ENCODE measurements at regions not wholly inside any gene's neighbourhood (a gene's known extent, or its start where the extent isn't known, plus 50 kb on each side); places are given as distances from the start of the nearest gene placed in this dataset.
"Not testable (repeated sequence)": the region's sequence is repeated elsewhere in the genome, so short reads cannot be mapped to it uniquely, and the experiment has no call there.

GRCh38 chr10:85045046-85045445 is 716.7 kb downstream of the CCSER2 start:
- DNase-seq, result no peak

- no peak for DNase-seq
These were observed 718.9 kb downstream of the CCSER2 start for GRCh38 chr10:85047170-85047834.

DNA sequence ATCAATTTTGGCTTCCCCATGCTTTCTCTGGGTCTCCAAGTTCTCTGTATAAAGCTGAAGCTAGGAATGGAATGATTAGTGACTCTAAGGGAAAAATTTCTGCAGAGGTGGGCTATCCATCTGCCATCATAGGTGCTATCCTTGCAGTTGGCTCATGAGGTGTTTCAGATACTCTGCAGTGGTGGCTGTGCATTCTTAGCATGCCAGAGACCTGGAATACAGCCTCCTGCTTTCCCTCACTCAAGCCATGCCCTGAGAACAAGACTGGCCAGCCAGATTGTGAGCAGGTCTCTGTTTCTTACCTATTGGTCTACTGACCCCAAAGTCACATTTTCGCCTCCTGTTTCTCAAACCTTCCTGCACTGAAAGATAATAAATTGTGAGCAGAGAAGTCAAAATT is 719.6 kb downstream of the CCSER2 start:
- DNase-seq, result no peak

DNA sequence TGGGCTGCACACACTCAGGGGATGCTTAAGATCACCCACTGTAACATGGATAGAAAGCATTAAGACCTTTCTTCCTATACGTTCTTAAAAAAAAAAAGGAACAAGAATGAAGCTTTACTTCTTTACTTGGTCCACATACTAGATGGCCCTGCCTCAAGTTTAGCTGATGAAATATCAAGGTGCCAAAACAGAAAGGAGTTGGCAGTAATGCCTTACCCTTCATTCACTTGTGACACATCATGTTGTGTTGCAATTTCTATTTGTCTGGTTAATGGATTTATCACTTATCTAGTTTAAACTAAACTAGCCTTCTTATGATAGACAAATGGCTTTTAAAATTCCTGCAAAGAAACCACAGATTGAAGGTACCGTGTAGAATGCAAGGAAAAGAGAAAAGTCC is 720.3 kb downstream of the CCSER2 start:
- DNase-seq, result no peak

DNA sequence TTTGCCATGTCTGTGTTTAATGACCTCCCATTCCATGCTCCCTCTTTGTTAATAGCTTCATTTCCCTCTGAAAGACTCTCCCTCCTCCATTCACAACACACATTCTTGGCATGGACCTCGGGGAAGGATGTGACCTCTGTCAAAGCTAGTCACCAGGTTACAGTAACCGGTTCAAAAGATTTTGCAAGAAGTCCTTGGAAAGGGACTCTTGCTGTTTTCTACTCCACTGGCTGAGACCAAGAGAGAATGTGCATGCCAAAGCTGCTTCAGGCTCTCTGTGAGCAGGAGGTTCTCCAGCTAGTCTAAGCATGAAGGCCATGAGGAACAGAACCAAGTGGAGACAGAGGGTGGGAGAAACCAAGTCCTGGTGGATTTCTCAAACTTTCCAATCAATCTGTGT is 732.6 kb downstream of the CCSER2 start:
- no peak for DNase-seq

- DNase-seq, result no peak
These were observed 733.0 kb downstream of the CCSER2 start for GRCh38 chr10:85061401-85061800.

DNA sequence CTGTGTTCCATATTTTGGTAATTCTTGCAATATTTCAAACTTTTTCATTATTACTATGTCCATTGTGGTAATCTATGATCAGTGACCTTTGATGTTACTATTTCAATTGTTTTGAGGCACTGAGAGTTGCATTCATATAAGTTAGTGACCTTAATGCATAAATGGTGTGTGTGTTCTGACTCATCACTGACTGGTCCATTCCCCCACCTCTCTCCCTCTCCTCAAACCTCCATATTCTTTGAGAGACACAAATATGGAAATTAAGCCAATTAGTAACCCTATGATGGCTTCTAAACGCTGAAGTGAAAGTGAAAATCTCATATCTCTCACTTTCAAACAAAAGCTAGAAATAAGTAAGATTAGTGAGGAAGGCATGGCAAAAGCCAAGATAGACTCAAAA is 739.6 kb downstream of the CCSER2 start:
- DNase-seq, result no peak

DNA sequence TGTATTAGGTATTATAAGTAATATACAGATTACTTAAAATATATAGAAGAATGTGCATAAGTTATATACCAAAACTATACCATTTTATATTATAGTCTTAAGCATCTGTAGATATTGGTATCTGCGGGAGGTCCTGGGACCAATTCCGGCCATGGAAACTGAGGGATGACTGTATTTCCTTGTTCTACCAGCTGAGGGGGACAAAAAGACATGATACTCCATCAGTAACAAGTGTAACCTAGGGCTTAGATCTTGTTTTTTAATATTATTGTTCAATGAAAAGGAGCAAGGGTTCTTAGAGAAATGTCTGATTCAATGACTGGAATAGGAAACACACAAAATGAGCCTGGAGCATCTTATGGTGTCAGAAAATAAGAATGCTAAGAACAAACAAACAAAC is 752.5 kb downstream of the CCSER2 start:
- no peak for DNase-seq

DNA sequence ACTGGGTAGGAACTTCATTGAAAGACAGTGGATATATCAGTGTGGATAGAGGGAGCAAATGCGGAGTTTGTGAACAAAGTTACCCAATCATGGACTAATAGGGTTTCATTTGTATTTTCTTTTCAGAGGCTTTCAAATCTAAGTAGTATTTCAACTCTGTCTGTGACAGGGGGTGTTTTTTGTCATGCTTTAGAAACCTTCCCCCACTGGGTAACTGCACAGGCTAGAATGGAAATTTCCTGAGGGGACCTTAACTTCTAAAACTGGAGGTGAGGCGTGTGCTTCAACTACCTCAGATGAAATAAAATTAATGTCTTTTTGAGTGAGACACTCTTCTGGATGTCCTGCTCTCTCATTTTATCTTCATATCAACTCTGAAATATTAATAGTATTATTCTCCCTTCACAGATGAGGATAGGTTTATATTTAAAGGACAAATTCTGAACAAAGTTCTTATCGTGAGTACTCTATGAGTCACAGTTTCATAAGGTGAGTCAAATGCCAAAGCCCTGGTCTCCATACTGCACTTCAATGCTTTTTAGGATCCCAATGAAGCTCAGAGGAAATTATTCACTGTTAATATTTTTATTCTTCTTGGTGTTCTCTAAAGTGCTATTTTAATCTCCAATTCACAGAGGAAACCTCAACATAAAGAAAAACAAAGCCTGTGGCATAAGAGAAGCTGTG is 770.6 kb downstream of the CCSER2 start:
- DNase-seq, result no peak

DNA sequence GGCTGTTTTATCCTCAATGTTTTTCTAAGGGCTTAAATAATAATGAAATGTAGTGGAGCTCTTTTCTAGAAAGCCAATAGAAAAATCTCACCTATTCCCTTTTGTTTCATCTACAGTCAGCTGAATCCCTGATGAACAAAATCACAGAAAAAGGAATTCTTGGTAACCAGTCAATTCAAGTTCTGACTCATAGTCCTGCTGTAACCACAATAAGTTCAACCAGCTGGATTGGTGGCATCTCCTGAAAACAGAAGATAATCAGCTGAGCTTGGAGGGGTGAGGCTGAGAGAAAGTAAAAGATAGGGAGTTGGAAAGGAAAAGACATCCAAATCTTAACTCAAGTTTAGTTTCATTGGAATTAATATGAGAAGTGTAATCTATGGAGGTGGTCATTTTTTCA is 772.1 kb downstream of the CCSER2 start:
- no peak for DNase-seq

GRCh38 chr10:85105614-85106255 is 777.3 kb downstream of the CCSER2 start:
- peak; percentile 42 for DNase-seq

GRCh38 chr10:85111271-85111670 is 782.9 kb downstream of the CCSER2 start:
- no peak for DNase-seq

- DNase-seq, result no peak
These were observed 796.2 kb downstream of the CCSER2 start for GRCh38 chr10:85124603-85125051.

DNA sequence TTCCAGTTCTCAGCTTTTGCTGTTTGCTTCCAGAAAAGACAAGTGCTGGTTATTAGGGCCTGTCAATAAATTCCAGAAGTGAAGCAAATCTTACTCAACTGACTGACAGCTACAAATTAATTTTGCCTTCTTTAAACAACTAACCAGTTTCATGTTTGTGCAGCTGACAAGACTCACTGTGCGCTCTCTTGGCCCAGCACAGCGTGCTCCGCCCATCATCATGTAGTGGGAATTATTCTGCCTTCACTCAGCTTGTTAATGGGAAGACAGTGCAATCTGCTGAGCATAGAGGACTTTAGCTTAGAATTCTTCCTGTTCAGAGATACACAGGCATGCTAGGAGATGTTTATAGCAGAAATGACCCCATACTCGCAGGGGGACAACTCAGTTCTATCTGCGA is 808.9 kb downstream of the CCSER2 start:
- DNase-seq, result no peak

GRCh38 chr10:85138046-85138445 is 809.7 kb downstream of the CCSER2 start:
- no peak for DNase-seq

- DNase-seq, result no peak
These were observed 810.7 kb downstream of the CCSER2 start for GRCh38 chr10:85139124-85139523.

DNA sequence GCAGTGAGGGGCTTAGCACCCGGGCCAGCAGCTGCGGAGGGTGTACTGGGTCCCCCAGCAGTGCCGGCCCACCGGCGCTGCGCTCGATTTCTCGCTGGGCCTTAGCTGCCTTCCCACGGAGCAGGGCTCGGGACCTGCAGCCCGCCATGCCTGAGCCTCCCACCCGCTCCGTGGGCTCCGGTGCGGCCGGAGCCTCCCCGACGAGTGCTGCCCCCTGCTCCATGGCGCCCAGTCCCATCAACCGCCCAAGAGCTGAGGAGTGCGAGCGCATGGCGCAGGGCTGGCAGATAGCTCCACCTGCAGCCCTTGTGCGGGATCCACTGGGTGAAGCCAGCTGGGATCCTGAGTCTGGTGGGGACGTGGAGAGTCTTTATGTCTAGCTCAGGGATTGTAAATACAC is 813.1 kb downstream of the CCSER2 start:
- DNase-seq, result not testable (repeated sequence)

- DNase-seq, result no peak
These were observed 817.6 kb downstream of the CCSER2 start for GRCh38 chr10:85145966-85146365.

DNA sequence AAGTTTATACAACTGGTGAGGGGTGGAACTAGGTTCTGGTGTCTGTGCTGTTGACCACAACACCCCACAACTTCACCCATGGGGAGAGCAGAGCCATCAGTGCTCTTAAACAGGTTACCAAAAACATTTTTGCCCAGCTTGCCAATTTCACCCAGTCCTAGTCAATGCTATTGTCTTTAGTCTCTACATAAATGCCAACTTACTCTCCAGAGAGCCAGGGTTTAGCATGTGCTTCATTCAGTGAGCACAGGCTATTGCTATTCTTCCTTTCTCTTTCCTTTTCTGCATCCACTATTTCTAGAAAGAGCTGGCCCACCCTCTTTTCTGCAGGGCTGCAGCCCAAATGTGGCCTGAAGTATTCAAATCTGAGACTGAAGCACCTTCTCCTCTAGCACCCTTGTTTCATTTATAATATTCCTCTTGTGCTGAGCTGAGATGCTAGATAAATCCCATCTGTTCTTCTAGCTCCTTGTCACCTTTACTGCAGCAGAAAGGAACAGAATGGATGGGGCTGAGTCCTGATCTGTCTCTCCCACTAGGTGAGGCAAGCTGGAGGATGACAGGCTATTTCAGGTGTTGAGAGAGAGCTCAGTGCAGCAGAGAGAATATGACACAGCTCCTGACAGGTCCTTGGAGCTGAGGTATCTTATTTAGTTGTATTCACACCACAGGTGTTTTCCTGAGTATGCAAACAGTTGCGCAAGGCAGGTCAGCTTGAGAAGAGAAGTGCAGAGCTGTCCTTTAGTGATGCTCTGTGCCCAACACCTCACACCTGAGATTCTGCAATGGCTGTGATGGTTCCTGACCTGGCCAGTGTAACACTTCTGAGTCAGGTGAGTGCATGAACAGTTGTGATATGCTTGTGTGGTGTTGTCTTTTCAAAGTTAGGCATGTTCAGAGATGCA is 819.2 kb downstream of the CCSER2 start:
- DNase-seq, result no peak

DNA sequence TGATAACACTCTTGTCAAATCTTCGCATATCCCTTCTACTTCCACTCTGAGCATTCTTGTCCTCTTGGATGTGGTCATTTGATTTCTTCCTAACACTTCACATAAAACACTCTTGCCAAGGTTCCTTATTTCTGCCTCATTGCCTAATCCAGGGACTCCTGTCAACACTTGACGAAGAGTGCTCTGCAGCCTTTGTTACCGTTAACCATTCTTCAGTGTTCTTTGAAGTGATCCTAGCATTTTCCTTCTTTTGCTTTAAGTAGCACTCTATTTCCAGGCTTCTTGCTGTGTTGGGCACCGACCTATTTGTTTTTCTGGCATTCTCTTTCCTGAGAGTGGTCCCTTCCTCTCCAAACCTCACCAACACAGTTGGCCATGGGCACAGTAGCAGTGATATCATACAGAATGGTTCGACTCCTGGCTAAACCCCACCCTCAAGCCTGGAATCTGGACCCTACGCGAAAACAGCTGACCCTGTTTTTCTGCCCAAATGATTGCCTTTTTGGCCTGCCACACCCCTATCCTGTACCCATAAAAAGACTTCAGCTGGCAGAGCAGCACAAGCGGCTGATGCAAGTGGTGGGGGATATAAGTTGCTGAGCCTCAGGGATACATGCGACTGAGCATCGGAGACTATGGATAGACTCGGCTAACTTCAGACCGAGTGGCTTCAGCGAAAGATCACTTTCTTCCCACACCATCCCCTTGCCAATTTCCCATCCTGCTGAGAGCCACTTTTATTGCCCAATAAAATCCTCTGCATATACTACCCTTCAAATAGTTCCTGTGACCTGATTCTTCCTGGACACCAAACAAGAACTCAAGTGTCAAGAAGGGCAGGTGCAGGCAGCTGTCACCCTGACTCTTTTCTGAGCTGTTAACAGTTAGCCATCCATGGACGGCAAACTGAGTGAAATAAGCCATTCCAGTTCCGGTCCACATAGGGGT is 820.6 kb downstream of the CCSER2 start:
- DNase-seq, result peak; percentile 11

- DNase-seq, result no peak
These were observed 821.4 kb downstream of the CCSER2 start for GRCh38 chr10:85149766-85150165.

- DNase-seq, result no peak
These were observed 823.1 kb downstream of the CCSER2 start for GRCh38 chr10:85151506-85151905.
